ENCODE measurements at regions not wholly inside any gene's neighbourhood (a gene's known extent, or its start where the extent isn't known, plus 50 kb on each side); places are given as distances from the start of the nearest gene placed in this dataset.

- TF ChIP-seq CTCF (conservative IDR thresholded peaks at IDR 0.05; ENCODE audit: low read depth, low read length) = no peak
- no peak overlapping the region for H3K27ac ChIP-seq
- H4K20me1 ChIP-seq (ENCODE audit: insufficient read depth) = no peaks in the 10 kb centered on the region
- no peaks in the 10 kb centered on the region for H3K27me3 ChIP-seq (ENCODE audit: insufficient read depth, low read depth)
- H3K36me3 ChIP-seq (ENCODE audit: insufficient read depth) = no peaks in the 10 kb centered on the region
- H3K79me2 ChIP-seq (ENCODE audit: insufficient read depth, low read depth) = no peaks in the 10 kb centered on the region
- H3K4me1 ChIP-seq (ENCODE audit: low read depth, poor library complexity, severe bottlenecking) = no peaks in the 10 kb centered on the region
- no peak overlapping the region for H2AFZ ChIP-seq (ENCODE audit: low read depth)
- no peak overlapping the region for H3K4me2 ChIP-seq
- no peak overlapping the region for H3K4me3 ChIP-seq (IDR thresholded peaks at IDR 0.05; ENCODE audit: insufficient read depth, low read depth, low read length)
- H3K9ac ChIP-seq = no peak overlapping the region
These were observed 554.8 kb downstream of the TUSC7 start for GRCh38 chr3:117264204-117264994.

GRCh38 chr3:117266806-117267205 lies 557.2 kb downstream of the TUSC7 start:
- no peaks in the 10 kb centered on the region for H4K20me1 ChIP-seq (ENCODE audit: insufficient read depth)
- H3K79me2 ChIP-seq (ENCODE audit: insufficient read depth, low read depth) = no peaks in the 10 kb centered on the region
- no peaks in the 10 kb centered on the region for H3K27me3 ChIP-seq (ENCODE audit: insufficient read depth, low read depth)
- no peak overlapping the region for H3K4me3 ChIP-seq (IDR thresholded peaks at IDR 0.05; ENCODE audit: insufficient read depth, low read depth, low read length)
- H3K27ac ChIP-seq = no peak overlapping the region
- H3K36me3 ChIP-seq (ENCODE audit: insufficient read depth) = no peaks in the 10 kb centered on the region
- no peaks in the 10 kb centered on the region for H3K4me1 ChIP-seq (ENCODE audit: low read depth, poor library complexity, severe bottlenecking)
- H2AFZ ChIP-seq (ENCODE audit: low read depth) = no peak overlapping the region
- H3K9ac ChIP-seq = no peak overlapping the region
- H3K4me2 ChIP-seq = no peak overlapping the region
- no peak for TF ChIP-seq CTCF (conservative IDR thresholded peaks at IDR 0.05; ENCODE audit: low read depth, low read length)

GRCh38 chr3:117268318-117268717 lies 558.7 kb downstream of the TUSC7 start:
- H3K4me1 ChIP-seq (ENCODE audit: low read depth, poor library complexity, severe bottlenecking) = no peaks in the 10 kb centered on the region
- no peak for TF ChIP-seq CTCF (conservative IDR thresholded peaks at IDR 0.05; ENCODE audit: low read depth, low read length)

GRCh38 chr3:117272274-117272673 lies 562.7 kb downstream of the TUSC7 start:
- H4K20me1 ChIP-seq (ENCODE audit: insufficient read depth) = no peaks in the 10 kb centered on the region
- H3K27ac ChIP-seq = no peak overlapping the region
- H3K4me3 ChIP-seq (IDR thresholded peaks at IDR 0.05; ENCODE audit: insufficient read depth, low read depth, low read length) = no peak overlapping the region
- H2AFZ ChIP-seq (ENCODE audit: low read depth) = no peak overlapping the region
- no peaks in the 10 kb centered on the region for H3K4me1 ChIP-seq (ENCODE audit: low read depth, poor library complexity, severe bottlenecking)
- H3K79me2 ChIP-seq (ENCODE audit: insufficient read depth, low read depth) = no peaks in the 10 kb centered on the region
- no peaks in the 10 kb centered on the region for H3K36me3 ChIP-seq (ENCODE audit: insufficient read depth)
- H3K9ac ChIP-seq = no peak overlapping the region
- no peak overlapping the region for H3K4me2 ChIP-seq
- TF ChIP-seq CTCF (conservative IDR thresholded peaks at IDR 0.05; ENCODE audit: low read depth, low read length) = no peak
- H3K27me3 ChIP-seq (ENCODE audit: insufficient read depth, low read depth) = no peaks in the 10 kb centered on the region

More at GRCh38 chr3:117268318-117268717, 558.7 kb downstream of the TUSC7 start:
- H4K20me1 ChIP-seq (ENCODE audit: insufficient read depth) = no peaks in the 10 kb centered on the region
- no peak overlapping the region for H2AFZ ChIP-seq (ENCODE audit: low read depth)
- no peaks in the 10 kb centered on the region for H3K27me3 ChIP-seq (ENCODE audit: insufficient read depth, low read depth)
- no peak overlapping the region for H3K9ac ChIP-seq
- H3K27ac ChIP-seq = no peak overlapping the region
- H3K4me2 ChIP-seq = no peak overlapping the region
- H3K4me3 ChIP-seq (IDR thresholded peaks at IDR 0.05; ENCODE audit: insufficient read depth, low read depth, low read length) = no peak overlapping the region
- H3K79me2 ChIP-seq (ENCODE audit: insufficient read depth, low read depth) = no peaks in the 10 kb centered on the region
- H3K36me3 ChIP-seq (ENCODE audit: insufficient read depth) = no peaks in the 10 kb centered on the region

All from KMS-11 (cell line).